Esophagus squamous epithelium (tissue), 5 donors: ENCODE measurements at regions not wholly inside any gene's neighbourhood (a gene's known extent, or its start where the extent isn't known, plus 50 kb on each side); places are given as distances from the start of the nearest gene placed in this dataset.
A peak's percentile ranks its signal among the peaks of the same experiment; 100 is the strongest.

Experiments
- DNase-seq: peaks from one replicate; lab custom pipeline; 2025; lab: John Stamatoyannopoulos, UW
- H3K27ac ChIP-seq, 4 donors: fragments of 200-600 bp; sonication (generic); one replicate each; pipeline ENCODE4 v1.5.1; 2016 to 2019; ENCODE audit warnings: mild to moderate bottlenecking in 1 of 4
- H3K27me3 ChIP-seq, 4 donors: fragments of 200-600 bp; sonication (generic); 1 replicate in 3 of 4; 2 replicates in 1 of 4; pipeline versions ENCODE4 v1.5.1 to v1.6.0; 2017 to 2021; ENCODE audit warnings: antibody characterized with exemption in 1 of 4
- H3K36me3 ChIP-seq, 3 donors: fragments of 200-600 bp; sonication (generic); one replicate each; pipeline ENCODE4 v1.5.1; 2016 to 2019
- H3K4me1 ChIP-seq, 3 donors: fragments of 200-600 bp; sonication (generic); one replicate each; pipeline ENCODE4 v1.5.1; 2017 to 2019
- H3K4me3 ChIP-seq, 4 donors: fragments of 200-600 bp; sonication (generic); 1 replicate in 3 of 4; 2 replicates in 1 of 4; pipeline ENCODE4 v1.5.1; 2016 to 2019; ENCODE audit warnings: mild to moderate bottlenecking in 2 of 4, moderate library complexity in 1 of 4
- H3K9me3 ChIP-seq, 3 donors: fragments of 200-600 bp; sonication (generic); one replicate each; pipeline ENCODE4 v1.5.1; 2016 to 2019
- POLR2A ChIP-seq, 4 donors: fragments of 450-650 bp; IDR thresholded peaks; one replicate each; pipeline ENCODE4 v1.6.1; 2017; ENCODE audit warnings: antibody characterized with exemption in 4 of 4, mild to moderate bottlenecking in 4 of 4, moderate library complexity in 3 of 4
- WGBS, 2 donors: methylation state at CpG; one replicate each; pipeline ENCODE4 v1.1.5; 2018; 5-methylcytosine and 5-hydroxymethylcytosine counted together
- intact Hi-C: fragments of 100-400 bp; cut with DNase I; formaldehyde crosslinking; loops from one replicate; pipeline ENCODE4 v1.15.0; 2022
- TF ChIP-seq, protein P1 (sequence below), 6 experiments: fragments of 450-650 bp in 4 of 6; fragments of 200-600 bp in 2 of 6; sonication (generic) in 2 of 6; IDR thresholded peaks; one replicate each; pipeline ENCODE4 v1.5.1; 2016 to 2019; ENCODE audit warnings: antibody characterized with exemption in 6 of 6, mild to moderate bottlenecking in 4 of 6, moderate library complexity in 4 of 6
- donor health status: DM: yes; HTN: yes; CAD: no.

- Histone ChIP-seq H3K4me1 (no peaks in the 10 kb centered on the region), H3K27me3 (no peaks in the 10 kb centered on the region), H3K9me3 (no peaks in the 10 kb centered on the region), H3K27ac (no peak overlapping the region), H3K4me3 (no peak overlapping the region), H3K36me3 (no peaks in the 10 kb centered on the region)
- no peak for DNase-seq
- TF ChIP-seq POLR2A (IDR thresholded peaks at IDR 0.05) = no peak
- TF ChIP-seq, protein P1, sequence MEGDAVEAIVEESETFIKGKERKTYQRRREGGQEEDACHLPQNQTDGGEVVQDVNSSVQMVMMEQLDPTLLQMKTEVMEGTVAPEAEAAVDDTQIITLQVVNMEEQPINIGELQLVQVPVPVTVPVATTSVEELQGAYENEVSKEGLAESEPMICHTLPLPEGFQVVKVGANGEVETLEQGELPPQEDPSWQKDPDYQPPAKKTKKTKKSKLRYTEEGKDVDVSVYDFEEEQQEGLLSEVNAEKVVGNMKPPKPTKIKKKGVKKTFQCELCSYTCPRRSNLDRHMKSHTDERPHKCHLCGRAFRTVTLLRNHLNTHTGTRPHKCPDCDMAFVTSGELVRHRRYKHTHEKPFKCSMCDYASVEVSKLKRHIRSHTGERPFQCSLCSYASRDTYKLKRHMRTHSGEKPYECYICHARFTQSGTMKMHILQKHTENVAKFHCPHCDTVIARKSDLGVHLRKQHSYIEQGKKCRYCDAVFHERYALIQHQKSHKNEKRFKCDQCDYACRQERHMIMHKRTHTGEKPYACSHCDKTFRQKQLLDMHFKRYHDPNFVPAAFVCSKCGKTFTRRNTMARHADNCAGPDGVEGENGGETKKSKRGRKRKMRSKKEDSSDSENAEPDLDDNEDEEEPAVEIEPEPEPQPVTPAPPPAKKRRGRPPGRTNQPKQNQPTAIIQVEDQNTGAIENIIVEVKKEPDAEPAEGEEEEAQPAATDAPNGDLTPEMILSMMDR (IDR thresholded peaks at IDR 0.05) = no peak
- intact Hi-C loops = no loop called here
These were observed 315.3 kb upstream of the SLC30A5 start for GRCh38 chr5:68778484-68778883.

- H3K27me3 ChIP-seq = no peaks in the 10 kb centered on the region
- intact Hi-C loops = no loop called here
- no peak for TF ChIP-seq POLR2A (IDR thresholded peaks at IDR 0.05)
- TF ChIP-seq, protein P1 (IDR thresholded peaks at IDR 0.05) = no peak
- no peak for DNase-seq
- H3K9me3 ChIP-seq = no peaks in the 10 kb centered on the region
- no peaks in the 10 kb centered on the region for H3K36me3 ChIP-seq
- H3K4me3 ChIP-seq = no peak overlapping the region
- WGBS, 2 donors = 69 to 80% methylated on average over 1 of the region's 1 CpG
- H3K27ac ChIP-seq = no peak overlapping the region
- no peaks in the 10 kb centered on the region for H3K4me1 ChIP-seq
These were observed 313.4 kb upstream of the SLC30A5 start for GRCh38 chr5:68780299-68780955.

- WGBS, 2 donors = 79 to 88% methylated on average over 1 of the region's 1 CpG
- Histone ChIP-seq H3K36me3 (no peaks in the 10 kb centered on the region), H3K4me1 (peaks cover 0 to 9% (median 0%) of the 10 kb centered on the region in 3 donors), H3K9me3 (no peaks in the 10 kb centered on the region), H3K4me3 (no peak overlapping the region), H3K27me3 (no peaks in the 10 kb centered on the region), H3K27ac (no peak overlapping the region)
- intact Hi-C loops = no loop called here
- no peak for DNase-seq
- TF ChIP-seq, protein P1 (IDR thresholded peaks at IDR 0.05) = no peak
- TF ChIP-seq POLR2A (IDR thresholded peaks at IDR 0.05) = no peak
These were observed 300.7 kb upstream of the SLC30A5 start for GRCh38 chr5:68793074-68793473.

DNA sequence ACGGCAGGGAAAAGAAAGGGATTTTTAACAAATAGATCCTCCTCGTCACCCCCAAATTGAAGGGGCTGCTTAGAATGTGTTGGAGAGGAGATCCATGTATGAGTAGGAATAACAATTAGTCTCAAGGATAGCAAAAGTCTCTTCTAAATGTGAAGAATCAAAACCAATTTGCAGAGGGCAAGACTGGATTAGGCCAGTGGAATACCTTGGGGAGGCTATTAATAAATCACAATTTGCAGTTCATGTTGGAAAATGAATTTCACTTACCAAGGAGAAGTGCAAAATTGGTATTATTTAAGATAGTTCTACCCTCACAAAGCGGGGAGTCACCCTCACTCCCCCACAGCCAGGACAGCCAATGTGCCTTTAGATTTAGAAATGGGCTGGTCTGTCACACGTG lies 299.8 kb upstream of the SLC30A5 start:
- Histone ChIP-seq H3K27me3 (no peaks in the 10 kb centered on the region), H3K4me3 (no peak overlapping the region), H3K27ac (no peak overlapping the region), H3K4me1 (peaks cover 0 to 9% (median 0%) of the 10 kb centered on the region in 3 donors), H3K36me3 (no peaks in the 10 kb centered on the region), H3K9me3 (no peaks in the 10 kb centered on the region)
- TF ChIP-seq POLR2A (IDR thresholded peaks at IDR 0.05) = no peak
- TF ChIP-seq, protein P1 (IDR thresholded peaks at IDR 0.05) = no peak
- 49 to 59% methylated on average over 4 of the region's 4 CpGs for WGBS, 2 donors
- DNase-seq = no peak
- intact Hi-C loops = no loop called here

GRCh38 chr5:68795190-68795589 lies 298.6 kb upstream of the SLC30A5 start:
- no peak for DNase-seq
- intact Hi-C loops = no loop called here
- no peaks in the 10 kb centered on the region for H3K9me3 ChIP-seq
- no peaks in the 10 kb centered on the region for H3K36me3 ChIP-seq
- peak overlapping the region in 1 of 4 donors; percentile 25 for H3K27ac ChIP-seq
- peaks cover 0 to 9% (median 0%) of the 10 kb centered on the region in 3 donors for H3K4me1 ChIP-seq
- no peak overlapping the region for H3K4me3 ChIP-seq
- H3K27me3 ChIP-seq = no peaks in the 10 kb centered on the region
- 60 to 83% methylated on average over 4 to 5 of the region's 6 CpGs for WGBS, 2 donors
- no peak for TF ChIP-seq POLR2A (IDR thresholded peaks at IDR 0.05)
- TF ChIP-seq, protein P1 (IDR thresholded peaks at IDR 0.05) = no peak
